Skin epidermis (tissue), 12 donors: ENCODE measurements at regions not wholly inside any gene's neighbourhood (a gene's known extent, or its start where the extent isn't known, plus 50 kb on each side); places are given as distances from the start of the nearest gene placed in this dataset.

ENCODE experiments used
- H3K27ac ChIP-seq, 21 experiments: fragments of 200-600 bp; sonication (generic) in 11 of 21; one replicate each; pipeline ENCODE4 v1.5.0; 2020; ENCODE audit warnings: mild to moderate bottlenecking in 3 of 21, inconsistent platforms in 2 of 21, moderate library complexity in 2 of 21
- H3K4me3 ChIP-seq, 7 experiments: fragments of 200-600 bp; sonication (generic) in 2 of 7; one replicate each; pipeline ENCODE4 v1.5.0; 2020; ENCODE audit warnings: inconsistent platforms in 2 of 7, mild to moderate bottlenecking in 2 of 7, moderate library complexity in 1 of 7

DNA sequence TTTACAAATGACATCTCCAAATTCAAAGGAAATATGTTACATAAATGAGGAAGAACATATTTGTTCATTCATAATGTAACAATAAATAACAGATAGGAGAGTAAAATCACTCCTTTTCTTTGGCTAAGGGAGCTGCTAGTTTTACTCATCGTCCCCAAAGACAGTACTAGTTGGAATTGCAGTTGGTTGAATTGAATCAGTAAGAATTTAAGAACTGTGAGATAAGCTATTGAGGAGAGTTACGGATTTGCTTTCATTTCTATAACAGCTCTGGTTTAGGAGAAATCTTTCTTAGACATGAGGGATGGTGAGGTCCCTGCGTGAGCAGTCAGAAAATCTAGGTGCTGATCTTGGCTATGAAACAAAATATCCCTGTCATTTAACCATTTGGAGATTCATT, 402.8 kb downstream of the AEBP2 start:
- Histone ChIP-seq H3K4me3 (no peak overlapping the region), H3K27ac (no peak overlapping the region)

DNA sequence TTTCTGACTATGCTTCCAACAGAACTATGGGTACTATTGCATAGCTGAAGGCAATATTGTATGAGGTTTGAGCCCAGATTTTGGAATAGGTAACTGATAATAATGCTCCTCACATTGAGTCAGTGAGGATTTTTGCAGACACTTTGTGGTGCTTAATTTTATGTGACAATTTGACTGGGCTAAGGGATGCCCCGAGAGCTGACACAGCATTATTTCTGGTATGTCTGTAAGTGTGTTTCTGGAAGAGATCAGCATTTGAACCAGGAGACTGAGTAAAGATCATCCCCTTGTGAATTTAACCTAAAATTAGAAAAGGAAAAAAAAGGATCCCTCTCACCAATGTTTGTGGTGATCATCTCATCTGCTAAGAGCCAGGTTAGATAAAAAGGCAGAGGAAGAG, 404.9 kb downstream of the AEBP2 start:
- Histone ChIP-seq H3K4me3 (no peak overlapping the region), H3K27ac (no peak overlapping the region)

DNA sequence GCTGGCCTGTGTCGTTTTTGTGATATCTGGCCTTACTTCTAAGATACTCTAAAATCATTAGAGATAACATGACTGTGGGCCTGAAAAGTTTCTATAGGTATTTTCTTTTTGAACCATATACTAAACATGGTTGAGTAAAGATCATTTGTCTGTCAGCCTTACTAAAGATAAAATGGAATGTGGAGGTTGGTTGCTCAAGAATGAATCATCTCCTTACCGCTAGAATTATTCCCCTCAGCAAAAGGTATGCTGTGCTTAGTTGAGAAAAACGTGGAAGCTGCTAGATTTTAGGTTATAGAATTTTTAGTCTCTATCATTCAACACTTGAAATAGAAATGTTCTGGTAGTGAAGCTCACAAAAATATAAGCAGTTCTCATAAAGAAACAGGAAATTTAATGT, 407.3 kb downstream of the AEBP2 start:
- Histone ChIP-seq H3K27ac (peak overlapping the region in 4 of 21 experiments; percentile 0 to 61 (median 44)), H3K4me3 (no peak overlapping the region)

DNA sequence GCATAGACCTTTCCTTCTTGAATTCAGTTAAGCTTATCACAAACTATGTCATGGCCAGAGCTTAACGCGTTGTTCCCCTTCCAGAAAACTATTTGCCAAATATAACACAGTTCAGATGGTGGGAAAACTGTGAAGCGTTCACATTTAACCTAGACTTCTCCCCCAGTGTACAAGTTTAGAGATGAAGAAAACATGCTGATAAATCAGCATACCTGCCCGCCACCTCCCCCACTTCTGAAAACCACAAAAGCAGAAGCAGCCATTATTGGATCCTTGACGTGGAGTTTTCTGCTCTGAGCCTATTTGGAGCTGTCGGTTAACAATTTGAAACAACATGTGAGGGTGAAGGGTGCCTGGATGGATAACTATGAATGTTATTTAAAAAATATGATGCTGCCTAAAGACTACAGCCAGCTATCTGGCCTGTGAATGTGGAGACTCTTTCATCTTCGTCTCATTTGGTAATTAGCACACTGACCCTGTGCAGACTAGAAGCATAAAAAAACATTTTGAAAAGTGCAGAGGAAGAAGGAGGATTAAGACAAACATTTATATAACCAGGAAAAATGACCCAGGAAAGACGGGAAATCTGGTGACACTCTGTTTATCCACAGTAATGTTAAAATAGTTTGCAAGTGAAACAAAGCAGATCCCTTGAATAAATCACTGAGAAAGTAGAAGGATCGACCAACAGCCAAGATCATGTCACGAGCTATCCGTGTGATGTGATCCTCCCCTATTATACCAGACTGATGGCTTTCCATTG, 408.2 kb downstream of the AEBP2 start:
- no peak overlapping the region for H3K4me3 ChIP-seq
- H3K27ac ChIP-seq = peak overlapping the region in 11 of 21 experiments; percentile 3 to 61 (median 17)

DNA sequence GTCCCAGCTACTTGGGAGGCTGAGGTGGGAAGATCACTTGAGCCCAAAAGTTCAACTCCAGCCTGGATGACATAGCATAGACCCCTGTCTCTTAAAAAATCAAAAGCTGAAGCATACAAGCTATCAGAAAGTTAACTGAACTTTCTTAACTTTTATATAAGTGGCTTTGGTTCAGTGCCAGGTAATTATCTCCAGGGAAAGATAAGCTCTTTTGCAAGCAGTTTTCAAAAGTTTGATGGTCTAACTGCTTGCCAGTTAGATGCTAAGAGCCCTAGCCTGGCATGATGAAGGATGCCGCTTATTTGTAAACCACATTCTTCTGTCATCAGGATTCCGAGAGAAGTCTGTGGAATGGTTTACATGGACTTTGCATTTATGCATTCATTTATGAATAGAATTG, 409.1 kb downstream of the AEBP2 start:
- no peak overlapping the region for H3K4me3 ChIP-seq
- peak overlapping the region in 1 of 21 experiments; percentile 51 for H3K27ac ChIP-seq

DNA sequence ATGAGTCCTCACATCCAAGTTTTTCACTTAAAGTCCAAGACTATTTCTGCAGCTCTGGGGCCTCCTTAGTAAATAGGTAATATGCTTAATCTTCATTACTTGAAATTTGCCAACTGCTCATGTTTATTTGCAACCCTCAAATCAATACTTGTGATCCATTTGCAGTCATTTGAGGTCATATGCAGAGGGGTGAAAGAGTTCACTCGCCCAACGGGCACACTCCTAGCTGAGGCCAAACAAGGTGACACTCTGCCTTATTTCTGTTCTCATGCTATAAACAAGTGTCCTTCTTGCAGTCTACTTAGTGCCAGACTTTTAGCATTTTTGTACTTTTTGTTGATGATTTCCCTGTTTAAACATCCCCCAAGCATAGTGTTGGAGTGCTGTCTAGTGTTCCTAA, 409.9 kb downstream of the AEBP2 start:
- no peak overlapping the region for H3K4me3 ChIP-seq
- H3K27ac ChIP-seq = no peak overlapping the region

DNA sequence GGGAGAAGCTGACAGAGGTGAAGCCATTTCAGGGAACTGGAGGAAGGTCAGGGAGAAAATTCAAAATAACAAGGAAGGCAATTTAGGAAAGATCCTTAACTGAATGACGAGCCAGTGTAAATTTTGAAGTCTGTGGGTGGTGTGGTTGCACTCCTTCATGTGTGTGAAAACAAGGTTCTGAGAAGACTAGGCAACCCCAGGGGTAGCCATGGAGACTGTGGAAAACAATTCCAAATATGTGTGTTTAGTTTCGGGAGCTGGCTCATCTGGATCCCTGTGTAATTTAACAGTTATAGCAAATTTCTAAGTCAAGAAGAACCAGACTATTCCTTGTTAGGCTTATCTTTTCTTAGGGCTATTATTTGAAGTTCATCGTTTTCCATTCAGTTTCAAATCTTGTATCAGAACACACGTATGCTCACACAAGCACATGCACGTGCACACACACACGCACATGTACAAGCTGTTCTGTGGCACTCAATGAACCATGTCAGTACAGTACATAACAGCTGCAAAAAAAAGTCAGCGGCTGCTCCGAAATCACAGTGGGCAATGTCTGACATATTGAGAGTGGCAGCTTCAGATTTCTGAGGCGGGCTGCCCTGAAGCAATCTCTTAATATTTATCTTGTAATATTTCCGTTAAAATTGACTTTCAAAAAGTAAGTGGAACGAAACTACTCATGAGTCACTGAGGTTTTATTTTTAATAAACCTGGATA, 411.2 kb downstream of the AEBP2 start:
- H3K4me3 ChIP-seq = no peak overlapping the region
- H3K27ac ChIP-seq = peak overlapping the region in 1 of 21 experiments; percentile 3

DNA sequence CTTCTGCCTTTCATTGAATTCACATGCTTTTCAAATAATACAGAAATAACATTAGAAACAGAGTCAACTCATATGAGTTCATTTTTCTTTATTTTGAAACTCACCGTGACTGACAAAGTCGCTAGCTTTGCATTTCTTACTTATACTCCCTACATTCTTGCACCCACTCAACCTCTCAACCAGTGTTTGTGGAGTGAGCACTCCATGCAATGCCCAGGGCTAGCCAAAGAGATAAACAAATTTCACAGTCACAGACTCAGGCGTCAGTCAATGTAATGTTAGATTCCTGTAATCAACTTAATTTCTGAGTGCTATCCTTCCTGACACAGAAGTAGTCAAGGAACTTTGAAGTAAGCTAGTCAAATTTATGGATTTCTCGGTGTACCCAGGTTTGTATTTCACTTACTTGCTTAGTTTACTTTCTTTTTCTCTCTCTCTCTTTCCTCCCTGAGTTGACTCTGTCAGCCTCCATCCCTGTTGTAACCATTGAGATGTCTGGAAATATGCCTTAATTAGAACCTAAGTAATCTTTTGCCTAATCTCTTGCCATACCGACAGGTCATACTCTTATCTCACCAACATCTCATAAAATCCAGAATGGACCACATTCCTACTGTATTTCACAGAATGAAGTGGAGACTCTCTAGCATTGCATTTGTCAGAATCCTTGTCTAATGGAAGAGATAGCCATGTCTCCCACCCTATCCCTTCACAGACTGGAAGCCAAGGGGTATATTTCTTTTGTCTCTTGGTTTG, 413.0 kb downstream of the AEBP2 start:
- no peak overlapping the region for H3K27ac ChIP-seq
- H3K4me3 ChIP-seq = no peak overlapping the region

DNA sequence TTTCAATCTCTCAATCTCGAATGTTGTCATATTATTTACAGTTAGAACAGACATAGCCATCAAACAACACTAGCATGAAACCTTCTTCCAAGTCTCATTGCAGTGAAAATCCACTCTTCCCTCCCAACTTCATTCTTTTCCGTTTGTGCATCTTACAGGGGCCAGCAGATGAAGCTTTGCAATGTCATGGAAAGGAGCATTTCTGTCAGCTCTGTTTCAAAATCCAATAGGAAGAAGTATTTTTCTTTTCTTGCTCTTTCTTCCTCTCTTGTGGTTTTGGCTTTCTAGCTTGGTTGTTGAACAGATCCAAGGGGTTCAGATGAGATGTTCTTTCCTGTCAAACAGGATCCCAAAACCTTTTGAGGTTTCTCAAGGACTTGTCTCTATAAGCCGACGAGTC, 416.6 kb downstream of the AEBP2 start:
- H3K27ac ChIP-seq = peak overlapping the region in 6 of 21 experiments; percentile 14 to 71 (median 44)
- no peak overlapping the region for H3K4me3 ChIP-seq

DNA sequence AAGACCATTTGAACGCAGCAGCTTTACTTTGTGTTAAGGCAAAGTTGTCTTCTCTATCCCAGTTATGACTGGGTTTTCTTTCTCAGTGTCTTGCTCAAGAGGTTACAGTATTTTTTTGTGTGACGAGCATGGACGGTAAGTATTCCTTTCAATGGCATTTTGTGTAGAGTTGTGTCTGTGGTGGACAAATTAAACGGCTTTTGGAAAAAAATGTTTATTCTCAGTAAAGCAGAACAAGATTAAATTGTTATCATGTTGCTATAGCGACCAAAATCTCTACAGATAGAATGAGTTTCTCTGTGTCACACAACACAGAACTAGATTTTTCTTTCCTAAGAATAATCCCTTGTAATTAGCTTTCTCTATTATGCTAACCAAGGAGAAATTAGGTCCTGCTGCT, 417.1 kb downstream of the AEBP2 start:
- no peak overlapping the region for H3K4me3 ChIP-seq
- H3K27ac ChIP-seq = peak overlapping the region in 7 of 21 experiments; percentile 10 to 71 (median 61)

DNA sequence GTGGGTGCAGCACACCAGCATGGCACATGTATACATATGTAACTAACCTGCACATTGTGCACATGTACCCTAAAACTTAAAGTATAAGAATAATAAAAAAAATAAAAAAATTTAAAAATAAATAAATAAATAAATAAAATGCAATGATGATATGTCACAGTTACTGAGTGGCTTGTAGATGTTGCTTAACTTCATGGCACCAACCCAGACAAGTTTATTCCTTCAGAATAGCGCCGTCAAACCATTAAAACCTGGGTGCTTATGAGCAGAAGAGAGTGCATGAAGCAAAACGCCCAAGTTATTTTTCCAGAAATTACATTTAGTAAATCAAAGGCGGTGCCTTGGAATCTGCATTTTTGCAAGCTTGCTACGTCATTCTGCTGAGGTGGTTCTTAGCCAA, 417.9 kb downstream of the AEBP2 start:
- H3K4me3 ChIP-seq = no peak overlapping the region
- no peak overlapping the region for H3K27ac ChIP-seq

DNA sequence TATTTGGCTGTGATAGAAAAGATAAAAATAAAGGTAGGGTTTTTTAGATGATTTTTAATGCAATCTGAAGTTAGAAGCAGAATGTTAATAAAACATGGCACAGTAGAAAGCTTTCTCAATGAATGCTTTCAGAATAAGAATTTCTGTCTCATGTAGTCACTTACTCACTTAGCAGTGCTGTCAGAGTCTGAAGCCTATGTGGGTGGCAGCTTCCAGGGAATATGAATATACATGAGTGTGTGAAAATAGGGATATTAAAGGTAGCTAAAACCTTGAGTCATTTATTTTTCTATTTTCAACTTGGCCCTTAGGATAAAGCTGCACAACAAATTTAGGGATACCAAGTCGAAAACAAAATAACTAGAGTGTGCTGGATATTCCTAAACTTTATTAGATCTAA, 427.9 kb downstream of the AEBP2 start:
- Histone ChIP-seq H3K4me3 (no peak overlapping the region), H3K27ac (no peak overlapping the region)

DNA sequence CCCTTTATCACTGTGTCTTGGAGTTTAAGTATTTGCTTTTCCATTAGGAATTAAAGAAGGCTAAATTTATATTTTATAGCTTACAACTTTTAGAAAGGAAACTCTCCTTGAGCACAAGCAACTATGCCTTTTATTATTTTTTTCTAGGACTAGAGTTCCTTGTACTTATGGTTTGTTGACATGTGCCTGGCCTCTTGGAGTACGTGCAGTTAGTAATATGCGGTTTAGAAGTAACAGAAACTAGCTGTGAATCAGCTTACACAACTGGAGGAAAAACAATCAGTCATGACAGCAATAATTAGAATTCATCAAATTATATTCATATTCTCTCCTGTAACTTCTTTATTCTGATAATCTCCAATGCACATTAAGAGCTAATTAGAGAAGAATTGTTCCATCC, 428.7 kb downstream of the AEBP2 start:
- Histone ChIP-seq H3K4me3 (no peak overlapping the region), H3K27ac (no peak overlapping the region)

DNA sequence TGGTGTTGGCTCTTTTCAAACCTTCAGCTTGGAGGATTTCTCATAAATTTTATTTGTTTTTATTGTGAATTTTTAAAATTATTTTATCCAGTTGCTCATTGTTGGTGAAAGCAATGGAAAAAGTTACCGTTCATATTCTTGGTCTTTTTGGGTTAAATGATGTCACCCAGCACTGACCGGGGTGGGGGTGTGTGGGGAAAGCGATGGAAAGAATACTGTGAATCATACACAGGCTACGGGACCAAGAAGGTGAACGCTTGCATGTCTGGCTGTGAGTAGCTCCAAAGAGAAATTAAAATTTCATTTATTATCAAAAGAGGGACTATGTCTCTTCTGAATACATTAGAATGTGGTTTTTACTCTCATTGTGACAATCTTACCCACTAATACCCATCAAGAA, 430.1 kb downstream of the AEBP2 start:
- H3K27ac ChIP-seq = no peak overlapping the region
- no peak overlapping the region for H3K4me3 ChIP-seq

DNA sequence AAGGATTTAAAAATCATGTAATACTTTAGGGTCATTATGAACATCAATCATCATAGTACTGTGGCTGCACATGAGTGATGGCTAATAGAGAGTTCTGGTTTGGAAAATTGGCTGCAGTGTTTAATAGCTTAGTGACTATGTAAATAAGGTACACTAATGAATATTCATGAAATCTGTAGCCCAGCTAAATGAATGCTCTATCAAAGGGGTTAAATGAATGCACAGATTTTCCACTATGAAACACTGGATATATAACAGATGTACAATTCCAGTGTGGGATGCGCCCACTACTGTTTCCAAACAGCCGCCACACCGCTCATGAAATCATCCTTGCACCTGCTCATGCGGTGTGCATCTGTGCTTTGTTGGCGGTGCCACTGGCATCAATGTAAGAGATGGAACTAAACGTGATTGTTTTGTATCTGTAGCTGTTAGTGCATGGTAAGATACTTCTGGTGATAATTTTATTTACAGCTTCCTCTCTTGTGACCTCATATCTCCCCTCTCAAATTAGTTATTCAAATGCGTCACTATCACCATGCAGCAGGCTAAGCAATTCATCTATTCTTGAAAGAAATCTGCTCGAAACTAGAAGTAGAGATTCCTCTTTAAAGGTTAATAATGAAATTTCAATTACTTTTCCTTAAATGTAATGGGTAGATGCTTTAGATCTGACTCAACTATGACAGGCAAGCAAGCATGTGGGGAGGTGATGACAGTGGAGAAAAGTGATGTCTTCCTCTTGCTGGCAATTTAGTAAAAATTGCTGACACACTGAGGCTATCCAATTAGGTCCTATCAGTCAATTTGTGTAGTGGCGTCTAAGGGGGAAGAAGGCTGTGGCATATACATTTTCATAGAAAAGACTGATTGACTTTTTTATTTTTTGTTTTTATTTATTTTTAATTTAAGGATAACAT, 433.6 kb downstream of the AEBP2 start:
- no peak overlapping the region for H3K4me3 ChIP-seq

DNA sequence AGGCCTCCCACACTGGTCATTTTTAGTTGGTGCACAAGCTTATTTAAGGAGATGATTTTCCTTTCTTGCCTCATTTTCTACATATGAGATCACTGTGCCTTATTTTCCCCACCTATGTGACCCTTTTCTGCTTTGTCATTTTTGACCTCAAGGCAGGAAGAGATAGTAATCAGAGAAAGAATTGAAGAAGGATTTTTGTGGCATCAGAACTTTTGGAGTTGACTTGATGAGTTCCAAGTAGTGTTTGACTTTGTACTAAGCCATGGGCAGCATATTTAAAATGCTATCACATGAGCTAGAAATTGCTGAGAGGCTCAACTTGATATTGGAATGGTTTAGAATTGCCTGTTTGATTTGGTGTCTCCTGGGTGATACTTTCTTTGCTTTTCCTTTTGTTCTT, 440.8 kb downstream of the AEBP2 start:
- H3K27ac ChIP-seq = no peak overlapping the region
- no peak overlapping the region for H3K4me3 ChIP-seq

More for the DNA sequence above, 433.6 kb downstream of the AEBP2 start:
- no peak overlapping the region for H3K27ac ChIP-seq

DNA sequence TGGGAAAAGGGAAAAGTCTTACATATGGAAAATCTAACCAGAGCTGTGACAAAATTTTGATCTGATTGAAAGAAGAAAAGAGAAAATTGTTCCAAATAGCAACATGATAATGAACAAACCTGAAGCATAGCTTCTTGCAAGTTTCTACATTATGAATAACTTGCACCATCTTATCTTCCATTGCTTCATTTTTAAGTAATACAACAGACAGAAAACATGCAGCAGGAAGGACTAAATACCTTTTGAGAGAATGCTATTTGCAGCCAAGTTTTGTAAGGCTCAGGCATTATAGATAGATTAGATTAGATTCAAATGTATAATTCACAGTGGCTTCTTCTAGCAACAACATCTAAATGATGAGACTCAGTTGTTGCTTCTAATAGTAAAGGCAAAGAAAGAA, 441.4 kb downstream of the AEBP2 start:
- H3K27ac ChIP-seq = no peak overlapping the region

DNA sequence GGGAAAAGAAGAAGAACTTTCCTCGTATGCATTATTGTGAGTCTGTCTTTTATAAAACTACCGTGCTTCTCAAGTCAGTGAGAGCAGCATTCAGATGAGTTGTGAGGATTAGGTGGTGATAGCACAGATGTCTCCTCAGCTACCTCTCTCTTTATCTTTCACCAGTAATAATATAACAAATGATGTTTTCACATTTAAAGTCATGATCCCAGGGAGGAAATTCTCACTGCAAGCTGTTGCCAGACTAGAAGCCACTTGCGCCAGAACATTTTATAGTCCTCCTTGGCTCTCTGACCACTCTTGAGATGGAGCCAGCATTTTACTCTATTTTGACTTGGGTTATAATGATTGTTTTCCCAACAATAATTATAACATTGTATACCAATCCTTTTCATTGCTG, 443.1 kb downstream of the AEBP2 start:
- Histone ChIP-seq H3K4me3 (no peak overlapping the region), H3K27ac (no peak overlapping the region)

More for the DNA sequence above, 441.4 kb downstream of the AEBP2 start:
- H3K4me3 ChIP-seq = no peak overlapping the region

DNA sequence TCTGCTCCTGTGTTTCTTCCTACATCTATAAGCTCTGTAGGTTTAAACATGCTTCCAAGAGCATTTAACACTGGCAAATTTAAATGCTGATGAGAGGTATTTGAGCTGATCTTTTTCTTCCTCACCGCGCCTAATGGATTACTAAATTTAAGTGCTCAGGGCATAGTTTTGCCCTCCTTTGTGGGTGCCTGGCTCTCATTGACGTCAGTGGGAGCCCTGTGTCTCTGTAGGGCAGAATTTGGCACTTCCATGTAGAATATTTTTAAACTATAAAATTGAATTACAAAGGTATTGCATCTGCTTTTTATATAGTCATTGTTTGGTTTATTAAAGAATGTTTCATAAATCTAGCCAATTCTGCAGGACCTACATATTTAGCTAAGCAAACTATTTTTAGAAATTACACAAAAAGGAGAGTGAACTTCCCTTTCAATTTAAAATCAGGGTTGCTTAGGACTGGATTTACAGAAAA, 444.8 kb downstream of the AEBP2 start:
- no peak overlapping the region for H3K4me3 ChIP-seq
- H3K27ac ChIP-seq = no peak overlapping the region
